Endothelial cell (in vitro differentiated cells): ENCODE measurements at regions not wholly inside any gene's neighbourhood (a gene's known extent, or its start where the extent isn't known, plus 50 kb on each side); places are given as distances from the start of the nearest gene placed in this dataset.

Experiments
- DNase-seq: peaks from one replicate; pipeline ENCODE4 v3.0.0; 2021; ENCODE audit warnings: low spot score
- H3K27ac Mint-ChIP-seq: one replicate; pipeline ENCODE4 v1.8.0; 2021; ENCODE audit warnings: mixed read lengths, inconsistent platforms; ENCODE audit not compliant: unreplicated experiment
- H3K27me3 Mint-ChIP-seq: one replicate; pipeline ENCODE4 v1.8.0; 2021; ENCODE audit warnings: mild to moderate bottlenecking, moderate library complexity, mixed read lengths, inconsistent platforms; ENCODE audit not compliant: unreplicated experiment
- H3K36me3 Mint-ChIP-seq: one replicate; pipeline ENCODE4 v1.8.0; 2021; ENCODE audit warnings: mild to moderate bottlenecking, low read depth, mixed read lengths, inconsistent platforms; ENCODE audit not compliant: unreplicated experiment
- H3K4me1 Mint-ChIP-seq: one replicate; pipeline ENCODE4 v1.8.0; 2021; ENCODE audit warnings: mild to moderate bottlenecking, mixed read lengths, inconsistent platforms; ENCODE audit not compliant: unreplicated experiment
- H3K4me3 Mint-ChIP-seq: one replicate; pipeline ENCODE4 v1.8.0; 2021; ENCODE audit warnings: mild to moderate bottlenecking, mixed read lengths, inconsistent platforms; ENCODE audit not compliant: unreplicated experiment
- H3K9me3 Mint-ChIP-seq: one replicate; pipeline ENCODE4 v1.8.0; 2021; ENCODE audit warnings: mixed read lengths, inconsistent platforms; ENCODE audit not compliant: unreplicated experiment
- TF ChIP-seq, protein P1 (sequence below): fragments of 200-600 bp; sonication (generic); IDR thresholded peaks from one replicate; pipeline ENCODE4 v1.5.0; 2021; ENCODE audit warnings: antibody characterized with exemption; ENCODE audit not compliant: unreplicated experiment

DNA sequence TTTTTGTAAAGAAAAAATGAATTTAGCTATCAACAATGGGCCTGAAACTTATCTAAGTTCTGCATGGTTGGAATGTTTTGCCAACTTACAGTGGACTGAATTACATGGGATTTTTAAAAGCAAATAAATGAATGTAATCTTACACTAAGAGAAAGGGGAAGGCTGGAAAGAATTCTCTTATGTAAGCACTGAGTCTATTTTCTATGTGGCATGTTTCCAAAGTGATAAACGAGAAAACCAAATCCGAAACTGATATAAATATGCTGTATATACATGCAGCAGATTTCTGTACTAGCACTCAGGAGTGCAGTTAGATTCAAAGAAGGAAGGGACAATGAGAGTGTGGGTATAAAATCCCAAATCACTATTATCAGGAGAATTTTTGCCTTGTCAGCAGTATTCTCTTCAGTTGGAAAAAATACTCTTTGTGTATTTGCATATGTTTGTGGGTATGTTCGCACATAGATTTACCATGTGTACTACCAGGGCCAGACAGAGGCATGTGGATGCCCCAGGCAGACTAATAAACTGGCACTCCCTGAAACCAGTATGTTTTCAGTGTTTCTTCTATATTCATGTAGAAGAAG is 334.3 kb upstream of the SEMA3D start:
- no peak for DNase-seq
- no peaks in the 10 kb centered on the region for H3K36me3 Mint-ChIP-seq
- H3K9me3 Mint-ChIP-seq, result no peaks in the 10 kb centered on the region
- H3K27ac Mint-ChIP-seq, result no peak overlapping the region
- peaks cover under 1% of the 10 kb centered on the region for H3K4me1 Mint-ChIP-seq
- no peak overlapping the region for H3K4me3 Mint-ChIP-seq
- no peaks in the 10 kb centered on the region for H3K27me3 Mint-ChIP-seq
- TF ChIP-seq, protein P1, sequence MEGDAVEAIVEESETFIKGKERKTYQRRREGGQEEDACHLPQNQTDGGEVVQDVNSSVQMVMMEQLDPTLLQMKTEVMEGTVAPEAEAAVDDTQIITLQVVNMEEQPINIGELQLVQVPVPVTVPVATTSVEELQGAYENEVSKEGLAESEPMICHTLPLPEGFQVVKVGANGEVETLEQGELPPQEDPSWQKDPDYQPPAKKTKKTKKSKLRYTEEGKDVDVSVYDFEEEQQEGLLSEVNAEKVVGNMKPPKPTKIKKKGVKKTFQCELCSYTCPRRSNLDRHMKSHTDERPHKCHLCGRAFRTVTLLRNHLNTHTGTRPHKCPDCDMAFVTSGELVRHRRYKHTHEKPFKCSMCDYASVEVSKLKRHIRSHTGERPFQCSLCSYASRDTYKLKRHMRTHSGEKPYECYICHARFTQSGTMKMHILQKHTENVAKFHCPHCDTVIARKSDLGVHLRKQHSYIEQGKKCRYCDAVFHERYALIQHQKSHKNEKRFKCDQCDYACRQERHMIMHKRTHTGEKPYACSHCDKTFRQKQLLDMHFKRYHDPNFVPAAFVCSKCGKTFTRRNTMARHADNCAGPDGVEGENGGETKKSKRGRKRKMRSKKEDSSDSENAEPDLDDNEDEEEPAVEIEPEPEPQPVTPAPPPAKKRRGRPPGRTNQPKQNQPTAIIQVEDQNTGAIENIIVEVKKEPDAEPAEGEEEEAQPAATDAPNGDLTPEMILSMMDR, result no peak

DNA sequence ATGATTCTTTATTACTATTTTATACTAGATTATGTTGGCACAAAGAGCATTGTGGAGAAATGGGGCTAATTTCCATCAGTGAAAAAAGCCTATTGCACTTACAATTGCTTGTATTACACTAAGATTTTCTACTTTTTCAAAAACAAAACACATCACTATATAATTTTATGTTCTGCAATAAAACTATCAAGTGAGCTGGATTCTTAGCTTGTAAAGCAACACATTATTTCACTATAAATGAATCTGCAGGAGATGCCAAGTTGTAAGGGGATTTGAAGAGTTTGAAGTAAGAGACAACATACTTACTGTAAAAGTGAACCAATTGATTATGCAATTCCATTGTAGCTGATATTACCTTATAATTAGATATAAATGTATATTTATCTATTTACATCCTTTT is 333.3 kb upstream of the SEMA3D start:
- Mint-ChIP-seq H3K4me1 (no peaks in the 10 kb centered on the region), H3K36me3 (no peaks in the 10 kb centered on the region), H3K4me3 (no peak overlapping the region), H3K27me3 (no peaks in the 10 kb centered on the region), H3K9me3 (no peaks in the 10 kb centered on the region), H3K27ac (no peak overlapping the region)
- TF ChIP-seq, protein P1, result no peak
- no peak for DNase-seq

DNA sequence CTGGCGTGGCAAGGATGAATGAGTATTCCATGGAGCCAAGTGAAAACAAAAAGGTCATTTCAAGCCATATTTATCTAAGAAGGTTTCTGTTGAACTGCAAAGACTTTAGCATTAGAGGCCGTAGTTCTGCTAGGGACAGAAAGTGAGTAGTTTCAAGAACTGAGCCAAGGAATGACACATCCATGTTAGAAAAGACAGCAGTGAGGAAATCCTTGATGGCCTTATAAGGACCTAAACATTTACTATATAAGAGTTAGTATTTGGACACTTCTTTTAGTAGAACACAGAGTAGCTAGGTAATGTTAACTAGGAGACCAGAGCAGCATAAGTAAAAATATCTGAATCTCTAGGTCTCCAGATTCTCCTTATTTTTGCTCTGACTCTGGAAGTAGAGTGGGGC is 329.8 kb upstream of the SEMA3D start:
- Mint-ChIP-seq H3K36me3 (no peaks in the 10 kb centered on the region), H3K27me3 (no peaks in the 10 kb centered on the region), H3K4me1 (no peaks in the 10 kb centered on the region), H3K4me3 (no peak overlapping the region), H3K9me3 (no peaks in the 10 kb centered on the region), H3K27ac (no peak overlapping the region)
- TF ChIP-seq, protein P1, result no peak
- no peak for DNase-seq

DNA sequence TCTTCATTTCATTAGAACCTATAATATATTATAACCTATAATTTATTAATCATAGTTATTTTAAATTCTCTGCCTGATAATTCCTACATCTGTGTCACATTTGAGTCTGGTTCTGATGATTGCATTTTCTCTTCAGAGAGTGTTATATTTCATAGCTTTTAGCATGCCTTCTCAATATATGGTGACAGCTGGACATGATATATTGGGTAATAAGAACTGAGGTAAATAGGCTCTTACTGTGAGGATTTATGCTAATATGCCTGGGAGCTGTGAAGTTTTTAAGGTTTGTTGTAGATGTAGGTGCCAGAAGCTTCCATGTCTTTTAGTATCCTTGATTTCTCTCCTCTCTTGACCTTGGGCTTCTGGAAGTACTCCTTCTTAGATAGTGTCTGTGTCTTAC is 325.9 kb upstream of the SEMA3D start:
- no peak for DNase-seq
- TF ChIP-seq, protein P1, result no peak
- H3K4me1 Mint-ChIP-seq, result no peaks in the 10 kb centered on the region
- H3K9me3 Mint-ChIP-seq, result no peaks in the 10 kb centered on the region
- H3K4me3 Mint-ChIP-seq, result no peak overlapping the region
- H3K27ac Mint-ChIP-seq, result no peak overlapping the region
- no peaks in the 10 kb centered on the region for H3K27me3 Mint-ChIP-seq
- H3K36me3 Mint-ChIP-seq, result no peaks in the 10 kb centered on the region

DNA sequence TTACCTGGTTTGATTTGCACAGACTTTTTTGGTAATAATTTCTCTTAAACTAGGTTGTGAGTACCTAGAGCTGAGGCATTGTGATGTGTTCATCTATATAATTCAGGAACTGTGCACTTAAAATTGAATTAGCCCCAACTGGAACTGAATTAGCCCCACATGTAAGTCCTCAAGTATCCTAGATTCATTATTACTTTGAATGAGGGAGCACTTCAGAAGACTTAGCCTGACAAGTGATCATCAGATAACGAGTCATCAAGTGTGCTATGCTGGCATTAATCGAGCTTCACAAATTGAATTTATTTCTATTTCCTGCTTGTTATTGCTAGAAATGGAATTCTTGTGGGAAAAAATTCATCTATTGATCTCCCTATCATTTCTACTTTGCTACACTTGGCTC is 323.4 kb upstream of the SEMA3D start:
- TF ChIP-seq, protein P1, result no peak
- H3K27ac Mint-ChIP-seq, result no peak overlapping the region
- no peaks in the 10 kb centered on the region for H3K4me1 Mint-ChIP-seq
- no peaks in the 10 kb centered on the region for H3K27me3 Mint-ChIP-seq
- no peak overlapping the region for H3K4me3 Mint-ChIP-seq
- no peaks in the 10 kb centered on the region for H3K36me3 Mint-ChIP-seq
- DNase-seq, result no peak
- no peaks in the 10 kb centered on the region for H3K9me3 Mint-ChIP-seq
